HK-2 (cell line): ENCODE measurements at regions not wholly inside any gene's neighbourhood (a gene's known extent, or its start where the extent isn't known, plus 50 kb on each side); places are given as distances from the start of the nearest gene placed in this dataset.

ENCODE experiments used
- DNase-seq: peaks from one replicate; pipeline ENCODE4 v3.0.0-alpha.2; 2018; ENCODE audit not compliant: unreplicated experiment

- no peak for DNase-seq
Observed at GRCh38 chr9:129383561-129384490, 205.8 kb upstream of the IER5L start.

DNA sequence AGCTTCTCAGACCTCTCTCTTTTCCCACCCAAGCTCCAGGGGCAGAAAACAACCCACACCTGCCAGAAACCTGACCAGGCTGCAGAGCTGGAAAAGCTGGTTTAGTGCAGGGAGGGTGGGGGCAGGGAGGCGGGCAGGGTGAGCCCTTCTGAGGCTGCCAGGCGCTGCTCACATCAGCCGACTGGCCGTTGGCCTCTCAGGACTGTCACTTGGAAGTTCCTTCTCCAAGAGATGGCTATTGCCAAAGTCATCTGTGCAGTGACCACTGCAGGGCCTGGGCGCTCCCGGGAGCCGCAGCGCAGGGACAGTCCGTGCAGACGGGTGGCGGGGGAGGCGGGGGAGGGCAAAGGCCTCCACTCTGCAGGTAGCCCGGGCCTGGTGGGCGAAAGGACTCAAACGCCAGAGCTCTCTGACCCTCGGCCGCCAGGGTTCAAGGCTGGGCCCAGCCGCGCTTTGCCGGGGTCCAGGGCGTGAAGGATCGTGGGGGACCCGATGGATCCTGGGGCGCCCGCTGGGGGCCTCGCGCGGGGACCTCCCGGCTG is 205.0 kb upstream of the IER5L start:
- DNase-seq = no peak

- no peak for DNase-seq
Observed at GRCh38 chr9:129382281-129383018, 204.4 kb upstream of the IER5L start.

DNA sequence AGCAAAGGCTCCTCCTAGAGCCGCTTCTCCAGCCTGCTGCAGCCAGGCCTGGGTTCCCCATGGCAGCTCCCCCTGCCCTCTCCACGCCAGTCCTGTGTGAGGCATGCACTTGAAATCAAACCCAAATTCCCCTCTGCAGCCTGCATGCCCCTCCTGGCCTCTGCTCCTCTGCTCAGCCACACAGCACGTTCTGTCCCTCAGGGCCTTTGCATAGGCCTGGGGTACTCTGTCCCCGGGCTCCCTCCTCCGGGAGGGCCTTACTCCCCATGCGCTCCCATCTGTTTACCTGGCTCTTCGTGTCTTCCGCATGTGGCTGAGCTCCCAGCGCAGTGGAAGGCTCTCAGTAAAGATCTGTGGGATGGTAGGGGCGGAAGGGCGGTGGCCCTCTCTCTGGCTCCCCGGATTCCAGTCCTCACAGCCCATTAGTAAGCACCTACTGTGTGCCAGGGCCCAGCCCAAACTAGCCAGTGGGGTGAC is 203.5 kb upstream of the IER5L start:
- DNase-seq = no peak

GRCh38 chr9:129380961-129381401 is 202.9 kb upstream of the IER5L start:
- no peak for DNase-seq

DNA sequence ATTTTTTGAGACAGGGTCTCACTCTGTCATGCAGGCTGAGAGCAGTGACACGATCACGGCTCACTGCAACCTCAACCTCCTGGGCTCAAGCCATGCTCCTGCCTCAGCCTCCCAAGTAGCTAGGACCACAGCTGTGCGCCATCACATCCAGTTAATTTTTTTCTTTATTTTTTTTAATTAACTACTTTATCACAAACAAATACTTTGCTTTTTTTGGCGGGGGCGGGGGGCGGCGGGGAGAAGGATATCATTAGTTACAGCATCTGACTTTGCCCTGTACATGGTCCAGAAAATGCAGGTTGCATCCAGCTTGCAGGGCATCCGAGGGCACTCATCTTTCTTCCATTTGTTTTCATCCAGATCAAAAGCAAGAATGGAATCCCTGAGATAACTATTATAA is 201.8 kb upstream of the IER5L start:
- DNase-seq = no peak

DNA sequence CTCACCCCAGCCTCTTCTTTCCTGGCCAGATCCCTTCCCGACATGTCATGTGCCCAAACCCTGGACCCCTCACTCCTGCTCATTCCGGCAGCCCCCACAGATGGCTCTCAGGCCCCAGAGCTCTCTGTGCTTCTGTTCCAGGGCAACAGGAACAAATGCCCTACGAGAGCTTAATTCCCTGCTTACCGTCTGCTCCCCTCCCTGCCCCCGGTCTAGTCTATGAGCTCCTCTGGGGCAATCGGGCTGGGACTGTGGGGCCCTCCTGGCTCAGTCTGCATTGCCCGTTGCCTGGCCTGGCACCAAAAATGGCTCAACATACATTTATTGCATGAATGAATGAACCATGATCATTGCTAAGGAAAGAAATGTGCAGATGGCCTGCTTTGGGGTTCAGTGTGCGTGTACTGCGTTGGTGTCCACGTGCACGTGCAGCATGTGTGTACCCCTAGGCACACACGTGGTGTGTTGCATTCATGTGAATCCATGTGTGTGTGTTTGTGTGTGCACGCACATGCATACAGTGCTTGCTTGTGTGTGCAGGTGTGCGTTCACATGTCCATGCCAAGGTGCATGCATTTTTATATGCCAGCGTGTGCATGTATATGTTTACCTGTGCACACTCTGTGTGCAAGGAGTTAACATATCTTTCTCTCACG is 201.2 kb upstream of the IER5L start:
- no peak for DNase-seq

- no peak for DNase-seq
Observed at GRCh38 chr9:129377931-129378661, 200.0 kb upstream of the IER5L start.

DNA sequence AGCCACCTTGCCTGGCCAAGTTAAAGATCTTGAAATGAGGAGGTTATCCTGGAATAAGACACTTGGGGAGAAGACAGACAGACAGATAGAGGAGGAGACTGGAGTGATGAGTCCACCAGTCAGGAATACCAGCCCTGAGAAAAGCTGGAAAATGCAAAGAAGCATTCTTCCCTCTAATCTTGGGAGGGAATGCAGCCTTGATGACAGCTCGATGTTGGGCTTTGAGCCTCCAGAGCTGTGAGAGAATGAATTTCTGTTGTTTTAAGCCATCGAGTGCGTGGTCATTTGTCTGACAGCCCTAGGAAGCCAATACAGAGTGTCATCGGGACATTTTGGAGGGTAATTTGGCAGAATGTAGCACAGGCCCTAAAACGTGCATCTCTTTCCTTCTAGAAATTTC is 199.1 kb upstream of the IER5L start:
- DNase-seq = no peak

DNA sequence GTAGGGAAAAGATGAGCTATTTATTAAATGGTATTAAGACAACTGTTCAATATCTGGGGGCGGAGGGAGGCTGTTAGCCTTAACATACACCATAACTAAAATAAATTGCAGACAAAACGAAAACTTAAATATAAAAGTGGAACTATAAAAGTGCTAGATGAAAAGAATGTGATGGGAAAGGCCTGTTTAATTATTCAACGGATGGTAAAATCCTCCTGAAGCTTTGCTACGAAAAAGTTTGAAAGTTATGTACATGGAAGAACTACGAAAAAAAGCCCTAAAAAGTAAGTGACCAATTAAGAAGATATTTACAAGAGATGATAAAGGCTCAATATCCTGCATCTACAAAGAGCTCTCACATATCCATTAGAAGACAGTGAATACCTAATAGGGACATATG is 197.8 kb upstream of the IER5L start:
- DNase-seq = no peak

GRCh38 chr9:129374651-129375050 is 196.6 kb upstream of the IER5L start:
- no peak for DNase-seq

DNA sequence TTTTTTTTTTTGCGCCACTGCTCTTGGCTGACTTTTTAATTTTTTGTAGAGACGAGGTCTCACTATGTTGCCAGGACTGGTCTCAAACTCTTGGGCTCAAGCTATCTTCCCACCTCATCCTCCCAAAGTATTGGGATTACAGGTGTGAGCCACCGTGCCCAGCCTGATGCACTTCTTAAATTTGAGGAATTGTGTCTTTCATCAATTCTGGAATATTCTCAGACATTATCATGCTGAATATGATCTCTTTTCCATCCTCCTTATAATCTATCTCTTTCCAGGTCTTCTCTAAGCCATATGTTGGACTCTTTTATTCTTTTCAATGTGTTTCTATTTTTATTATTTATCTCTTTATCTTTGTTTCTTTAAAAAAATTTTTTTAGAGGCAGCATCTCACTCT is 196.2 kb upstream of the IER5L start:
- no peak for DNase-seq

DNA sequence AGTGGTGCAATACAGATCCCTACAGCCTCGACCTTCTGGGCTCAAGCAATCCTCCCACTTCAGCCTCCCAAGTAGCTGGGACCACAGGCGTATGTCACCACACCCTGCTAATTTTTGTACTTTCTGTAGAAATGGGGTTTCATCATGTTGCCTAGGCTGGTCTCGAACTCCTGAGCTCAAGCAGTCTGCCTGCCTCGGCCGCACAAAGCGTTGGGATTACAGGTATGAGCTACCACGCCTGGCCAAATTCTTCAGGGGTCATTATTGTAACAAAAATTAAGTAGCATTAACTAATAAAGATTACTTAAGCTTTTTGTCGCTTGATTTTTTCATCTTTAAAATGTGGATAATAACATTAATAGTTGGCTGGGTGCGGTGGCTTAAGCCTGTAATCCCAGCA is 195.3 kb upstream of the IER5L start:
- DNase-seq = no peak

GRCh38 chr9:129370770-129371169 is 192.7 kb upstream of the IER5L start:
- no peak for DNase-seq

- no peak for DNase-seq
Observed at GRCh38 chr9:129368444-129368978, 190.4 kb upstream of the IER5L start.

DNA sequence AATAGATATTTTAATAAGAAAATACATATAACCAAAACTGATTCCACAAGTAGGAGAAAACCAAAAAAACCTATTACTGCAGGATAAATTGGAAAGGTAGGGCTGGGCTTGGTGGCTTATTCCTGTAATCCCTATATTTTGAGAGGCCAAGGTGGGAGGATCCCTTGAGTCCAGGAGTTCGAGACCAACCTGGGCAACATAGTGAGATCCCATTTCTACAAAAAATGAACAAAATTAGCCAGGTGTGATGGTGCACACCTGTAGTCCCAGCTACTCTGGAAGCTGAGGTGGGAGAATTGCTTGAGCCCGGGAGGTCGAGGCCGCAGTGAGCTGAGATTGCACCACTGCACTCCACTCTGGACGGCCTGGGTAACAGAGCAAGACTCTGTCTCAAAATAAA is 189.2 kb upstream of the IER5L start:
- no peak for DNase-seq

GRCh38 chr9:129365196-129365595 is 187.1 kb upstream of the IER5L start:
- DNase-seq = no peak

DNA sequence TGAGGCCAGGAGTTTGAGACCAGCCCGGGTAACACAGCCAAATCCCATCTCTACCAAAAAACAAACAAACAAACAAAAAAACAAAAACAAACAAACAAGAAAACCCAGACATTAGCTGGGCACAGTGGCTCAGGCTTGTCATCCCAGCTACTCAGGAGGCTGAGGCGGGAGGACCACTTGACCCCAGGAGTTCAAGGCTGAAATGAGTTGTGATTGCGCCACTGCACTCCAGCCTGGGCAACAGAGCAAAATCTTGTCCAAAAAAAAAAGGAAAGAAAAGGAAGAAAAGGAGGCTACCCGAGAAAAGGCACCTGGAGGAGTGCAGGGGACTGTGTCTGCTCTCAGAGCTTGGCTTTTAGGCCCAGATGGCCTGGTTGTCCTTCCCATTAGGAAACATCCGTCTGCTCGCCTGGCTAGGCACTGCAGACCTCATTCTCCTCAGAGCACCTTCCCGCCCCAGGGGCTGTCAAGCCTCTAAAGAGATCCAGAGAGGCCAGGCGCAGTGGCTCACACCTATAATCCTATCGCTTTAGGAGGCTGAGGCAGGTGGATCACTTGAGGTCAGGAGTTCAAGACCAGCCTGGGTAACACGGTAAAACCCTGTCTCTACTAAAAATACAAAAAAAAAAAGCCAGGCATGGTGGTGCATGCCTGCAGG is 185.3 kb upstream of the IER5L start:
- no peak for DNase-seq

DNA sequence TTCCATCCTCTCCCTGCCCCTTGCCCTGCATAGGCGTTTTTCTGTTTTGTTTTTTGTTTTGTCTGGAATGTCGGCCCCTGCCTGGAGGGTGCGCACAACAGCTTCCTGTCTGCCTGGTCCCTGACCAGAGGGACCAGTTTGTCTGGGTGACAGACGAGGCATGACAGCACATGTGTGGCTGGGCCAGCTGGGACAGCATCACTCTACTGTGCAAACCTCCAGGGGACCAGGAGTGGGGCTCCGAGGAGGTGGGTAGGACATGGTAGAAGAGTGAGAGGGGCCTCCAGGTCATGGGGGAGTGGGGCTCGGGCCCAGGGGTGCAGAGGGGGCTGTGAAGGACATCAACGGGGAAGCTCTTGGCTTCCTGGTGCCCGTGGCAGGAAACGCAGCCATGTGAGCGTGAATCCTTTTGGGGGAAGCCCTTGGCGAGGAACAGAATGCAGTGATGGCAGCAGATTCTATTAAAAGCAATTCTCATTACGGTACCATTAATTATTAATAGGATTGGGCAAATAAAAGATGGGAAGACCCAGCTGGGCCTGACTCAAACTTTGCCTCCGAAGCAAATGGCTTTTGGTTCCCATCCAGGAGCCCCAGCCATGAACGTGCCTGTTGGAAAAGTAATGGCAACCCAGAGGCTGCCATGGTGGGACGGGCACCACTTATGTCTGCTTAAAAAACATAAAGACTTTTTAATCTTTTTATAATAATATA is 184.4 kb upstream of the IER5L start:
- DNase-seq = no peak

DNA sequence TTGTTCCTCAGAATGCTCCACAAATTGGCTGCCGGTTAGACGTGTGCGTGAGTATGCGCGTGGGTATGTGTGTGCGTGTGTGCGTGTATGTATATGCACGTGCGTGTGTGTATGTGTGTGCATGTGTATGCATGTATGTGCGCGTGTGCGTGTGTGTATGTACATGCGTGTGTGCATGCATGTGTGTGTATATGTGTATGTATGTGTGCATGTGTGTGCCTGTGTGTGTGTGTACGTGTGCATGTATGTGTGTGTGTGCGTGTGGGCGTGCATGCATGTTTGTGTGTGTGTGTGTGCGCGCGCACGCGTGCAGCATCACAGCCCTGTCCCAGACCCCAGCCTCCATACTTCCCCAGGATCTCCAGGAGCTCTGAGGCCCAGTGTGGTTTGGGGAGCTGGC is 183.1 kb upstream of the IER5L start:
- DNase-seq = no peak
